Peyer's patch (tissue), 4 donors: ENCODE measurements at regions not wholly inside any gene's neighbourhood (a gene's known extent, or its start where the extent isn't known, plus 50 kb on each side); places are given as distances from the start of the nearest gene placed in this dataset.
"Not testable (repeated sequence)": the region's sequence is repeated elsewhere in the genome, so short reads cannot be mapped to it uniquely, and the experiment has no call there.

ENCODE experiments used
- DNase-seq, 3 donors: peaks; one replicate each; pipeline ENCODE4 v3.0.0-alpha.2; 2017 to 2019
- H3K27ac ChIP-seq, 4 donors: fragments of 200-600 bp; sonication (generic); one replicate each; pipeline ENCODE4 v1.5.1; 2016 to 2019
- H3K27me3 ChIP-seq, 2 donors: fragments of 200-600 bp; sonication (generic); one replicate each; pipeline ENCODE4 v1.5.1; 2019
- H3K36me3 ChIP-seq, 3 donors: fragments of 200-600 bp; sonication (generic); one replicate each; pipeline ENCODE4 v1.5.1; 2016 to 2019
- H3K4me1 ChIP-seq, 4 donors: fragments of 200-600 bp; sonication (generic); one replicate each; pipeline ENCODE4 v1.5.1; 2016 to 2019
- H3K4me3 ChIP-seq, 4 donors: fragments of 200-600 bp; sonication (generic); 1 replicate in 3 of 4; 2 replicates in 1 of 4; pipeline ENCODE4 v1.5.1; 2016 to 2019; ENCODE audit warnings: mild to moderate bottlenecking in 1 of 4
- H3K9me3 ChIP-seq, 4 donors: fragments of 200-600 bp; sonication (generic); one replicate each; pipeline ENCODE4 v1.5.1; 2016 to 2019; ENCODE audit warnings: mild to moderate bottlenecking in 1 of 4
- CTCF ChIP-seq, 6 experiments: fragments of 450-650 bp in 4 of 6; fragments of 200-600 bp in 2 of 6; sonication (generic) in 1 of 6; IDR thresholded peaks; one replicate each; pipeline ENCODE4 v1.5.1; 2017 to 2019; ENCODE audit warnings: antibody characterized with exemption in 6 of 6, mild to moderate bottlenecking in 3 of 6, moderate library complexity in 1 of 6
- POLR2A ChIP-seq, 2 donors: fragments of 450-650 bp; IDR thresholded peaks; one replicate each; pipeline ENCODE4 v1.5.1; 2017; ENCODE audit warnings: antibody characterized with exemption in 2 of 2, mild to moderate bottlenecking in 2 of 2, moderate library complexity in 2 of 2

- H3K36me3 ChIP-seq = no peaks in the 10 kb centered on the region
- TF ChIP-seq POLR2A (IDR thresholded peaks at IDR 0.05) (no peak), CTCF (IDR thresholded peaks at IDR 0.05) (no peak)
- no peaks in the 10 kb centered on the region for H3K27me3 ChIP-seq
- H3K9me3 ChIP-seq = no peaks in the 10 kb centered on the region
- no peak for DNase-seq
- H3K4me1 ChIP-seq = no peaks in the 10 kb centered on the region
- no peak overlapping the region for H3K4me3 ChIP-seq
- no peak overlapping the region for H3K27ac ChIP-seq
Observed at GRCh38 chr3:132136334-132136716, 101.5 kb upstream of the CPNE4 start.

GRCh38 chr3:132136902-132137301 lies 102.1 kb upstream of the CPNE4 start:
- H3K36me3 ChIP-seq, H3K4me1 ChIP-seq, DNase-seq, H3K9me3 ChIP-seq, H3K27me3 ChIP-seq, H3K27ac ChIP-seq, H3K4me3 ChIP-seq: not testable (repeated sequence)

- TF ChIP-seq POLR2A (IDR thresholded peaks at IDR 0.05) (no peak), CTCF (IDR thresholded peaks at IDR 0.05) (no peak)
- H3K36me3 ChIP-seq = no peaks in the 10 kb centered on the region
- no peaks in the 10 kb centered on the region for H3K4me1 ChIP-seq
- no peak for DNase-seq
- H3K4me3 ChIP-seq = no peak overlapping the region
- no peaks in the 10 kb centered on the region for H3K9me3 ChIP-seq
- H3K27ac ChIP-seq = no peak overlapping the region
- no peaks in the 10 kb centered on the region for H3K27me3 ChIP-seq
Observed at GRCh38 chr3:132145833-132146232, 111.0 kb upstream of the CPNE4 start.

GRCh38 chr3:132154619-132155018 lies 119.8 kb upstream of the CPNE4 start:
- TF ChIP-seq CTCF (IDR thresholded peaks at IDR 0.05) (no peak), POLR2A (IDR thresholded peaks at IDR 0.05) (no peak)
- Histone ChIP-seq H3K27ac (no peak overlapping the region), H3K9me3 (no peaks in the 10 kb centered on the region), H3K4me1 (no peaks in the 10 kb centered on the region), H3K27me3 (no peaks in the 10 kb centered on the region), H3K36me3 (no peaks in the 10 kb centered on the region), H3K4me3 (no peak overlapping the region)
- no peak for DNase-seq

GRCh38 chr3:132159145-132159544 lies 124.3 kb upstream of the CPNE4 start:
- Histone ChIP-seq H3K4me3 (no peak overlapping the region), H3K36me3 (no peaks in the 10 kb centered on the region), H3K4me1 (no peaks in the 10 kb centered on the region), H3K27me3 (no peaks in the 10 kb centered on the region), H3K27ac (no peak overlapping the region), H3K9me3 (no peaks in the 10 kb centered on the region)
- no peak for DNase-seq
- no peak for TF ChIP-seq POLR2A (IDR thresholded peaks at IDR 0.05)
- no peak for TF ChIP-seq CTCF (IDR thresholded peaks at IDR 0.05)

GRCh38 chr3:132160198-132160597 lies 125.4 kb upstream of the CPNE4 start:
- Histone ChIP-seq H3K9me3 (no peaks in the 10 kb centered on the region), H3K4me3 (no peak overlapping the region), H3K27me3 (no peaks in the 10 kb centered on the region), H3K27ac (no peak overlapping the region), H3K4me1 (no peaks in the 10 kb centered on the region), H3K36me3 (no peaks in the 10 kb centered on the region)
- TF ChIP-seq CTCF (IDR thresholded peaks at IDR 0.05) (no peak), POLR2A (IDR thresholded peaks at IDR 0.05) (no peak)
- DNase-seq = no peak
